CD4-positive, alpha-beta T cell treated with Interleukin-12 subunit alpha and Interleukin-12 subunit beta, for 1 hour (primary cell): ENCODE measurements at regions not wholly inside any gene's neighbourhood (a gene's known extent, or its start where the extent isn't known, plus 50 kb on each side); places are given as distances from the start of the nearest gene placed in this dataset.
"Not testable (repeated sequence)": the region's sequence is repeated elsewhere in the genome, so short reads cannot be mapped to it uniquely, and the experiment has no call there.

ENCODE experiments used
- DNase-seq: peaks from one replicate; pipeline ENCODE4 v3.0.0-alpha.2; 2020

DNA sequence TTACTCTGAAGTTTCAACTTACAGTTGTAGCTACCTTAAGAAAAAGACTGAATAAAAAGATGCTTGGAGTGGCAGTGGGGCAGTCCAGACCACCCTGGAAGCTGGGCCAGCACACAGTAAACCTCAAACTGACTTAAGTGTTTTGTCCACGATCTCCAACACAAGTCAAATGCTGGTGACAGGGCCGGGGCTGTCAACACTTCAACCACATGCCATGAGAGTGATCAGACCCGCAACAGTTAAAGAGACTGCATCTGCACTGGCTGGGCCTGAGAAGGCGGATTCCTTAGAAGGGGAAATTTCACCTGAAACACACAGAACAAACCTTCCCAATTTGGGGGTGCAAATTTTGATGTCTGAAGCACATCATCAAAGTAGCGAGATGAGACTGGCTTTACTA is 223.5 kb upstream of the CAND1 start:
- no peak for DNase-seq

DNA sequence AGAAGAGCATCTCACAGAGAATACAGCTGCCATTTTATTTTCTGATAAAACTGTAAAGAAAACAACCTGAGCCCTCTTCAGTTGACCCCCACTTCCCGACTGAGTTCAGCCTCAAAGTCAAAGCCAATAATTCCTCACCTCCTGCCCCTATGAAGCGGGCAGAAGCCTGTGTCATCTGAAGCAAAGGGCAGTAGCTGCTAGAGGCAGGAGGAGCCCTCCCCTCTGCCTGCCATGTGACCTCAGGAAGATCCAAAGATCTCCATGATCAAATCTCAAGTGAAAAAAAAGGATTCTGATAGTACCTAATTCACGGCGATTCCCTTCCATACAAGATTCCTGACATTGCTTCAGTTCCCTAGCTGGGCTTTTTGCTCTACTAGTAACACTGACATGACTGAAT is 223.1 kb upstream of the CAND1 start:
- no peak for DNase-seq

DNA sequence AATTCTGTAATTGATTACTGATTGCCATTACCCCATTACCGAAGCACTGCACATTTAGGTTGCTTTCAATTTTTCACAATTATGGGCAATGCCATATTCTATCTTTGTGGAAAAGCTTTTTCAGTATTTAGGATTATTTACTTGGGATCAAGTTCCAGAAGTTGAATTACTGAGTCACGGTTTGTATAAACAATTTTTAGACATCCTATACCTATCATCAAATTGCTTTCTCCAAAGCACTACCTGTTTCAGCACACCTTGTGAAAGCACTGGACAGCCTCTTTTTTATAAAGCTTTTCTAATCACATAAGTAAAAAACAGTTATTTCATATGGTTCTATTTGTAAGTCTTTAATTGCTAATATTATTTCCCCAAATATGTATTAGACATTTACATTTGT is 221.5 kb upstream of the CAND1 start:
- DNase-seq: no peak

DNA sequence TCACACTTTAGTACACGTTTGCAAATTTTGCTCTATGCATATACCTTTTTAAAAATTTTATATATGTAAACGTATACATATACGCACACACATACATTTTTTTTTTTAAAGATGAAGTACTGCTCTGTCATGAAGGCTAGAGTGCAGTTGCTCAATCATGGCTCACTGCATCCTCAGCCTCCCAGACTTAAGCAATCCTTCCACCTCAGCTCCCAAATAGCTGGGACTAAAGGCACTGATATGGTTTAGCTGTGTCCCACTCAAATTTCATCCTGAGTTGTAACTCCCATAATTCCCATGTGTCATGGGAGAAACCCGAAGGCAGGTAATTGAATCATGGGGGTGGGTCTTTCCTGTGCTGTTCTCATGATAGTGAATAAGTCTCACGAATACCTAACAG is 220.8 kb upstream of the CAND1 start:
- DNase-seq: no peak

DNA sequence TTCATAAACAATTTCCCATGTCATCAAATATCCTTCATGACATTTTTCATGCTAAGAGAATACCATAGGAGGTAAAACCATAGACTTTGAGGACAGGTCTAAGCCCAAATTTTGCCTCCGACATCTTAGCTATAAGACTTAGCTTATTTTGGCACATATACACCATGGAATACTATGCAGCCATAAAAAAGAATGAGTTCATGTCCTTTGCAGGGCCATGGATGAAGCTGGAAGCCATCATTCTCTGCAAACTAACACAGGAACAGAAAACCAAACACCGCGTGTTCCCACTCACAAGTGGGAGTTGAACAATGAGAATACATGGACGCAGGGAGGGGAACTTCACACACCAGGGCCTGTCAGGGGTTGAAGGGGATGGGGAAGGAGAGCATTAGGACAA is 220.0 kb upstream of the CAND1 start:
- not testable (repeated sequence) for DNase-seq

DNA sequence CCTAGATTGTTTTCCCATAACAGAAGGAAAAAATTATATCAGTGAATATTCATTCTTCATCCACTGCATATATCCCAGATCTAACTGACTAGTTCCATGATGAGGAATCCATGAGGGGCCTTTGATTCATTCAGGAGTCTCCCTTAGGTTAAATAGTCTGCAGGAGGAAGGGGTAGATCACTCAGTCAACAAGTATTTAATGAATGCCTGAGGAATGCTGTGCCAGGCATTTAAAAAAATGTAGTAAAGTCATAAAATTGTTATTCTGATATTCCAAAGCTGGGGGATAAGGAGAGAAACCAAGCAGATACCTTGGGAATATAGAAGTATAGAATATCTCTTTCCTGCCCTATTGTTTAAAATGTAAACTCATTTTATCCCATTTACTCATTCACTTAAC is 216.2 kb upstream of the CAND1 start:
- DNase-seq: no peak

DNA sequence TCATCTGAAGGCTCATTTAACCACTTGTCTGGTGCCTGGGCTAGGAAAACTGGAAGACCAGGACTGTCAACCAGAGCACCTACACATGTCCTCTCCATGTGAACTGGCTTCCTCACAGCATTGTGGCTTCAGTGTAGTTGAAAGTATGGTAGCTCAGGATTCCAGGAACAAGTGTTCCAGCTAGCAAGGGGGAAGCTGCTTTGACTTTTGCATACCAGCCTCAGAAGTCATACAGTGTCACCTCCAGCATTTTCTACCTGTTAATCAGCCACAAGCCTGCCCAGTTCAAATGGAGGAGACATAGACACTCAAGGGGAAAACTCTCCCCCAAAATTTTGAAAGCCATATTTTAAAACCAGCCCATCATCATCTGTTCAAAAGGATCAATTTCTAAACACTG is 212.8 kb upstream of the CAND1 start:
- DNase-seq: no peak

DNA sequence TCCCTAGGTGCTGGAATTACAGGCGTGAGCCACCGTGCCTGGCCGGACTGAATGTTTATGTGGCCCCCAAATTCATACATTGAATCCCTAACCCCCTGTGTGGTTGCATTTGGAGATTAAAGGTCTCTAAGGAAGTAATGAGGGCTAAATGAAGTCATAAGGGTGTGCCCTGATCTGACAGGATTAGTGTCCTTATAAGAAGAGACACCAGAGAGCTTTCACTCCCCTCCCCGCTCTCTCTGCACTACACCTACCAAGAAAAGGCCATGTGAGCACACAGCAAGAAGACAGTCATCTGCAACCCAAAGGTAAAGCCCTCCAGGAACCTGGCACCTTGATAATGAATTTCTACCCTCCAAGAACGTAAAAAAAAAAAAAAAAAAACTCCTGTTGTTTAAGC is 212.1 kb upstream of the CAND1 start:
- DNase-seq: no peak

DNA sequence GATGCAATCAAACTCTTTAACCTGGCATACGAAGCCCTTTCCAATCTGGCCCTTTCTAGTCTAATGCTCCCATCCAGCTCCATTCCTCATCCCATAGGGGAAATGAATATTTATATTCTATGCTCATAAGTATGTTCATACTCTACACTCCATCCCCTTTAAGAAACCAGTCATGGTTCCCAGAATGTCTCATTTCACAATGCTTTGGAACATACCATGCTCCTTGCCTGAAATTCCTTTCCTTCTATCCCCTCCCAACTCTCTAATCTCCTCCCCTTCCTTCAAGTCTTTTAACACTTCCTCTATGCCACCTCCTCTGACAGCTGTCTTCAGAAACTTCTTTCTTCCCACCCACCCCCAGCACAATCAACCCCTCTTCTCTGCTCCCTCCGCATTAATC is 207.0 kb upstream of the CAND1 start:
- no peak for DNase-seq

DNA sequence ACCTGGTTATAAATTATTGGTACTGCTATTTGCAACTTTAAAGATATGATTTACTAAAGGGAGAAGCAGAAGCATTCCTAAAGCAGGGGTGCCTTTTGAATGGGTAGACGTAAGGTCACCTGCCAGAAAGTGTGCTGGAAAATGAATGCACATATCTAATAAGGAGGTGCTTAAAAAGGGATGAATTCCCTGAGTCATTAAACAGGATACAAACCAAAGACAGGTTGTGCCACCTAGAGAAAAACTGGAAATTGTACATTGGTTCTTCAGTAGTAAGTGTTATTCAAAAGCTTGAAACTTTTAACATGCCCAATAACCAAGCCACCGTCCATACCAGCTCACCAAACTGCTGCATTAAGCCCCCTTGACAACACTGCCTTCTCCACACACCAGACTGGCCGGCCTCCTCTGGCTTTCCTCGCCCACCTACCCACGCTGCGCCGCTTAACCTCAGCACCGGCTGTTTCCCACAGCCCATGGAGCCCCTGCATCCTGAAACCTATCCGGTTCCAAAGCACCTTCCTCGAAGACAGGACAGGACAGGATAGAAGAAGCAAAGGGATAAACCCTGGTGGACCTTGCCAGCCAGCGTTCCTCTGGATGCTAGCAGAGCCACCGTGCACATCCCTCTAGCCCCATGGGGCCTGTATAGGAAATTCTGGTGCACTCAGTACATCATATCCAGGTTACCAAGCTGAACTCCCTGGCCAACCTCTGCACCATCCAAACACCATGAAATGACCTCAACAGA is 201.5 kb upstream of the CAND1 start:
- DNase-seq: no peak

DNA sequence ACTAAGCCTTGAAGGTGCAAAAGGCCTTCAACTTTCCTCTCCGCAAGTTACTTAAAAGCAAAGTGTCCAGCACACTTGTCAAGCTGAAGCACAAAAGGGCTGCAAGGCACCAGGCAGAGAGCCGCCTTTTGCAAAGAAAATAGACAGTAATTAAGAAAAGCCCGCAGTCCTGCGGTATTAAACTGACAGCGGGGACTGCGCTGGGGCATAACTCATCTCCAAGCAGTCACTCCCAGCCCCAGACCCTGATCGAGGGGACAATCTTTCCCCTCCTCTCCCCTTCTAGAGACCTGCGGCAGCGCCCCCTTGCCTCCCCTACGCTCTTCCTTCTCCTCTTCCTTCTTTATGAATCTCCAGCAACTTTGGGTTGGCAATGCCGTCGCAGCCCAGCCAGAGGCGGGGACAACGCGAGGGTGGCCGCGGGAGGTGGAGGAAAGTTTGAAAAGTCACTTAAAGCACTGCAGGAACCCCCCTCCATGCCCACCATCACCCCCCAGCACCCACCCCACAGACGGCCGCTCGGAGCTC is 200.9 kb upstream of the CAND1 start:
- no peak for DNase-seq

DNA sequence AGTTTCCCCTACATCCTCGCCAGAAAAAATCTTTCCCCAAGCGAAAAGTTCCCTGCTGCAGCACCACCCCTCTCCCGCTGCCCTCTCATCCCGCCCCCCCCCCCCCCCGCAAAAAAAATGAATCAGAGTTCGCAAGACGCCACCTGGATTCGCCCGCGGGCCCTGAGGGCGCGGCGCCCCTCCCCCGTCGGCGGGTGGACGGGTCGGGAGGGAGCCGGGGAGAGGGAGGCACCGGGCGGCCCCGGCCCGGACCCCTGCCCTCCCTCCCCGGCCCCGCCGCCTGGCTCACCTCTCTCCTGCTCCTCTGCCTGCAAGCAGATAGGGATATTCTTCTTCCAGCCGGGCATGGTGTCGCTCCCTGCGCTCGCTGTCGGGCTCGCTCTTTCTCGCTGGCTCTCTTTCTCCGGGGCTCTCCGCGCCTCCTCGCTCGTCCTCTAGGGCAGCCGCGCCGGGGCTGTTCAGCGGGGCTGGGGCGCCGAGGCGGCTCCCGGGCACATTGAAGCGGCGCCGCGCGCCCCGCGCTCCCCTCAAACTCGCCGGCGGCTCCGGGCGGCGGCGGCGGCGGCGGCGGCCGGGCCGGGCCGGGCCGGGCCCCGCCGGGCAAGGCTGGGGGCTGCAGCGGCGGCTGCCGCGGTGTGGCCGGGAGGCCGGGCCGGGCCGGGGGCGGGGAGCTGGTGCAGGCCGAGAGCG is 200.3 kb upstream of the CAND1 start:
- peak; percentile 38 for DNase-seq

DNA sequence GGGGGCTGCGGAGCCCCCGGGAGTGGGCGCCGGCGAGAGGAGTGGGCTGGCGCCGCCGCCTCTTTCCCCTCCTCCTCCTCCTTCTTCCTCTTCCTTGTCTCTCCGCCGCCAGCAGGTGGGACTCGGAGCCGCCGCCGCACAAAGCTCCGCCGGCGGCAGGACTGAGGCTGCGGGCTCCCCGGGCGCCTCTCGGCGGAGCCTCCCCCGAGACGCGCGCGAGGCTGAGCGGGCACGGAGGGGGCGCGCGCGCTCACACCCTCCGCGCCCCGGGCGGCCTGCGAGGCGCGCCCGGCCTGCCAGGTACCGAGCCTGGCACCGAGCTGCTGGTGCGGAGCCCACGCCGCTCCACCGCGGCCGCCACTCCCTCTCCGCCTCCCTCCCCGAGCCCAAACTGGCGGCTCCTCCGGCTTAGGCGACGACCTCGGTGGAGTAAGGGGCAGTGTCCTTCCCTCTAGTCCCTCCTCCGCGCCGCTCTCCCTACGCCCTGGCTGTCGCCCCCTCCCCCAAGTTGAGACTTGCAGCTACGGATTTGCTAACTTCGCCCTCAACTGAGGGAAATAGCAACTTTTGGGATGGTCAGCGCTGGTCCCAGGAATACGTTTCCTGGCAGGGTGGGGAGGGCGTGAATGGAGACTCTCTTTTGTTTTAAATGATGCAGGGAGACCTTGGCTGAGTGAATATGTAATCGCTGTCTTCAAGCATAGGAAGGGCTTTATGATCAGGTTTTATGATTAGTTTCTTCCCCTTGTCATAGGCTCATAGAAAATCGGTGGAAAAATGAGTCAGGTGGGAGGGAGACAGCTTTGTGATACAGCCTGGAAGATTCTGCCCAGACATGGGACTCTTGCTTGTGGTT is 199.5 kb upstream of the CAND1 start:
- DNase-seq: peak; percentile 46

DNA sequence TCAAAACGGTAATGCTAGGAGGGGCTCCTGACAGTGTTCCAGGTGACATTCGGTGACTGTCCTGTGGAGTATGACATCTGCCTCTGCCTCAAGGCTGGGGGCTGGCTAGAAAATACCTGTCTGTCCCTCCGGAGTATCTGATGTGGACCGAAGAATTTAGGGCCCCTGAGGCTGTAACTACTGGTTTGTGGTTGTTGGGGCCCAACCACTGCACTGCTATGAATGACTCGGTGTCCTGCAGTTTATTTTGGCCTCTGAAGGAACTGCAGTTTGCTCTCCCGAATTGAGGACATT is 198.9 kb upstream of the CAND1 start:
- no peak for DNase-seq

DNA sequence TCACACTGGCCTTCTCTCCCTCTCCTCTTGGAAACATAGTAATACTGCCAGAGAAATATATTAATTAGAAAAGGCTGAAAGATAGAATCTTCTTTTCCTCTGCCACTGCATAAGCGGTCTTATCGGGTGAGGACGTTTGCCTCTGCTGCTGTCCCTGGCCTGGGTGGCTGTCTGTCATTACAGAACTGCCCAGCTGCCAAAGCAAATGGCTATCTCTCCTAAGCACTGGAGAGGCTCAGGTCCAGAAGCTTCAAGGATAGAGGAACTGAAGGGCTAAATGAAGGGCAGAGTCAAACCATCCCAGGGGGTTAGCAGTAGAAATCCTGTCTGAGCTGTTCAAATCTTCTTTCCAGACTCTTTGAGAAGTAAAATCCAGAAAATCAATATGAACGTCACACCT is 198.6 kb upstream of the CAND1 start:
- DNase-seq: no peak

DNA sequence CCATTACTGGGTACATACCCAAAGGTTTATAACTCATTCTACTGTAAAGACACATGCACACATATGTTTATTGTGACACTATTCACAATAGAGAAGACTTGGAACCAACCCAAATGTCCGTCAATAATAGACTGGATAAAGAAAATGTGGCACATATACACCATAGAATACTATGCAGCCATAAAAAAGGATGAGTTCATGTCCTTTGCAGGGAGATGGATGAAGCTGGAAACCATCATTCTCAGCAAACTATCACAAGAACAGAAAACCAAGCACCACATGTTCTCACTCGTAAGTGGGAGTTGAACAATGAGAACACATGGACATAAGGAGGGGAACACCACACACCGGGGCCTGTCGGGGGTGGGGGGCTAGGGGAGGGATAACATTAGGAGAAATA is 196.9 kb upstream of the CAND1 start:
- not testable (repeated sequence) for DNase-seq

DNA sequence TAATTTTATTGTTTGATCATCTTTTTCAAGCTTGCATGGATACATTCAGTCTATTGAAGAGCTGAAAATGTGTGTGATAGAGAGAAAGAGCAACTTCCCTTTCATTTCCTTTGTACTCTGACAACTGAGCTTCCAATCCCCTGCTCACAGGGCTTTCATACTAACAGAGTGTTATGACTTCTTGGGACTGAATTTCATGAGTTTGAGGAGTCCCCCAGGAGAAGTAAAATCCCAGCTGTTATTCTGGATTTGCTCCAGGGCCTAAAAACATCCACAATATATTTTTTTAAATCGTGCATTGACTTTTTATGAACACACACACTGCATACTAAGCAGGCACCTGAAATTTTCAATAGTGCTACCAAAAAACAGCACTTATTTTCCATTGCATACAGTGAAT is 195.8 kb upstream of the CAND1 start:
- no peak for DNase-seq

DNA sequence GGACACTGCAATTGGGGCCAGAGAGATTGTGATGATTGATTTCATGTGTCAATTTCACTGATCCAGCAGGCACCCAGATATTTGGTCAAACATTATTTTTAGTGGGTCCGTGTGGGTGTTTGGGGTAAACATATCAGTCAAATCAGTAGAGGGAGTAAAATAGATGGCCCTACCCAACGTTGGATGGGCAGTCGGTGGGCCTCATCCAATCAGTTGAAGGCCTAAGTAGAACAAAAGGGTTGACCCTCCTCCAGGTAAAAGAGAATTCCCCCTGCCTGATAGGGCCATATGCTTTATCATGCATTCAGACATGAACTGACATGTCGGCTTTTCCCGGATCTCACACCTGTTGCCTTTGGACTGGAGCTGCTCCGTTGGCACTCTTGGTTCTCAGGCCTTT is 195.1 kb upstream of the CAND1 start:
- DNase-seq: no peak

DNA sequence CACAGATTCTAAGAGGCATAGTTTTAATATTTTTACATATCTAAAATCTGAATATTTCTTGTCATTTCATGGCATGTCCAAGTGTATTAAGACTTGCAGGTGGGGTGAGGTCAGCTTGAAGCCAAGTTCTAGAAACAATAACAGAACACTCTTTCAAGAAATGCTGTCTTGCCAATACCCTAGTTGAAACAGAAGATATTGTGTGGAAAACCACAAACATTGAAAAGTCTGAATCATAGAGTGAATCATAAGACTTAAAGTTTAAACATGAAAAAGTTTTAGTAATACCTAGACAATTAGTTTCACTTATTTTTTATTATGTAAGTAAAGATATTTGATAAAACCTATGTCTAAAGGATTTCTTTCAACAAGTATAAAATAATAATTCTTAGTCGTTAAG is 191.5 kb upstream of the CAND1 start:
- no peak for DNase-seq

DNA sequence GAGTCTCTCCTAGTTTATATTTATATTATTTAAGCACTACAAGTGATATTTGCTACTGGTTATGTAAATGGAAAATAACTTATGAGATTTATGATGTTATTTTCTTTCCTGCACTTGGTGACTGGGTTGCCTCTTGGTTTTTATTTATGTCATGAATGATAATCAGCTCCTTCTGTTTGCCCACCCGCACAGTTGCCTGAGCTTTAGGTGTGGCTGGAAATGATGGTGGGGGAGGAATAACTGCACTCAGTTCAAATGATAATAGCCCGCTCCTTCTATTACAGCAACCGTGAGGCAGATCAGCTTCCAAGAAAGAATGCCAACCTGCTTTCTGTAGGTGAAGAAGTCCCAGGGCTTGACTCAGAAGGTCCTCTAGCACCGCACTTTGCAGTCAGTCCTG is 190.2 kb upstream of the CAND1 start:
- DNase-seq: no peak

DNA sequence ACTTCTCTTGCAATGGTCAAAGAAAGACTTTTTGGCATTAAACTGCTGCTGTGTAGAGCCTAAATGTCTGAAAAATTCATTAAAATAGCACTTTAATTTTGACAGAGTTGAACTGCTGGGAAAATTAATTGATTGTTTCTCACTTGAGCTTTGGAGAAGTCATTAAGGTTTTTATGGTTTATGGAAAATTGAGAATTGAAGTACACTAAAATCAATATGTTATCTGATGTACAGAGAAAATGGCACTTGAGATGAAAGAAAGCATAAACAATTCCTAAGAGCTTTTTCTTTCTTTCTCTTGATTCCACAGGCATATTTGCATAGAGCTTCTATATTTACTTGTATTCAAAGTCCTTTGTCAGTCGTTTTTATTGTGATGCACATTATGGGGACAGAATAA is 188.5 kb upstream of the CAND1 start:
- no peak for DNase-seq

DNA sequence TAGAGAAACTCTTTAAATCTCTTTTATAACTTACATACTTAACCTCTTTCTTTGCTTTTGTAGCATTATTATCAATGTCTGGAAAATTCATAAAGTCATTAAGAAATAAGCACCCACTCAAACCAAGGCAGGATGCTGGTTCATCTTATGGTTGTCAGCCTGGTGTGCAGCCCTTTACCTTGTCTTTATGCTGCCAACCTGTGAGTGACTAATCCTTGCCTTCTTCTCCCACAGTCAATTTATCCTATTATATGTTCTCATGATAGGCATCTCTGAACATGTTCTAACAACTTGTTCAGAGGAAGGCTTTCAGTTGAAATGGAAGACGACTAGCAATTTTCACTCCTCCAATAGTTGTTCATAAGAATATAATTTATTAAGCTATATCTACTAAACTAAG is 186.9 kb upstream of the CAND1 start:
- DNase-seq: no peak

DNA sequence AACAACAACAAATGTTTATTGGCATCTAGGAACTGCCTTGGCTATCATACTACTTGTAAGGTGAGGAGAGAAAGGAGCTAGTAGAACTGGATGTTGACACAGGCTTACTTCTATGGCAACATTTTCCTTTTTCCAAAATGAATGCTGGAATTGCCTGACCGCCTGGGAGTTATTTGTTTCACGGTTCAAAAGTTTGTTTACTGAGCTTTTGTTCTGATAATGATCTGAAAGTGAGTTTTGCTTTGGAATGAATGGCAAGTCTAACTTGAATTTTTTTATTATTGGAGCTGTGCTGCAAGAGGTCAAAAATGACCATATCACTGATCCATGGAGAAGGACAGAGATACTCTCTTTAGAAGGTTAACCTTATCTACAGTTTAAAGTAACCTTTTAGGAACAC is 183.5 kb upstream of the CAND1 start:
- no peak for DNase-seq

DNA sequence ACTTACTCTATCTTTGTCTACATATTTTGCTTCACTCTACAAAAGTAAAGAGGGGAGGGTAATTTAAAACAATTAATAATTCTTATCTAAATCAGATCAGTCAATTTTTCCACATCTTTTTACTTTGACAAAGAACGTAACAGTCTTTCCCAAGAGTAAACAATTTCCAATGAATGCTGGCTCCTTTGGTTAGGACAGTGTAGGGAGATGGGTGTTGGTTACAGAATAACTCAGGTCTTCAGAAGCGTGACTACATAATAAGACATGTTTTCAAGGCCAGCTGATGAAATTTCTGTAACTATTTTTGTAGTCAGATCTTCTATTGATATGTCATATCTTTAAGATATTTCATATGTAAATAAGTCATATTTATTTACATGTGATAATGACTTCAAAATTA is 183.0 kb upstream of the CAND1 start:
- DNase-seq: no peak
